ENCODE measurements at regions not wholly inside any gene's neighbourhood (a gene's known extent, or its start where the extent isn't known, plus 50 kb on each side); places are given as distances from the start of the nearest gene placed in this dataset.

DNA sequence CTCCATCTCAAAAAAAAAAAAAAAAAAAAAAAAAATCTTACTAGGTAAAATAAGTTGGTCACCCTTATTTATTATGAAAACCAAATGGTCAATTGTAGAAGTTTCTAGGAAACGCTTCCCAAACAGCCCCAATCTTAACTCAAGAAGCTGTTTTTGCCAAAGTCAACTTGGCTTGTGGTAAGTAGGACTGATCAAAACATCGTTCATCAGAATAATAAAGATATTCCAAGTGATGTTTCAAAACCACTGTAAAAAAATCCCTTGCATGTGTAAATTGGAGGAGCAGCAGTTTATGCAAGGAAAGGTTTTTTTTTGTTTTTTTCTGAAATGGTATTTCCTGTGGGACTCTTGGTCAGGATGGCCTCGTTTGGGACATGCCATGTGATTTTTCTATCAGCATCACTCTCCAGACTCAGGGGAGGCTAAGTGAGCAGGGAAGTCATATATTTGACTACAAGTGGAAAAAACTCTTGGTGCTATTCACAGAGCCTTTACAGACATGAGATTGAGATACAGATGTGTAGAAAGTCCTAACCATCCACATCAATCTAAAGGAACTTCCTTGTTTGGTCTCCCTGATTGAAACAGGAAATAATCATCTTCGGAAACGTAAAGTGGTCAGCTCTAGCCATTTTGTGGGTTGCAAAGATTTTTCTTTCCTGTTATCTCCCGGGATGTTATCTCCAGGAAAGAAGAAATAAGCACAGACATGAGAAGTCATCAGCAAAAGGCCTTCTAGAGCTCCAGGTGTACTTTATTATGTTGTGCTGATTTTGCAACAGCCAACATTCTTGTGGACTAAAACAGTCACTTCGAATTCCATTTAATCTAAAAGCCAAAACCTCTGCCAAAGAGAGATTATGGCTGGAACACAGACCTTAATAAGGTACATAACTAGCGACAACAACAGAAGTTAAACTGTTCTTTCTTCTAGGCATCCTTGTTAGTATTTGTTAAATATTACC lies 177.8 kb downstream of the EDN1 start:
- ChIA-PET POLR2A (interaction anchor here (0.7 to 1.1 kb wide), 2 partner anchors 10 to 764 kb away, joined by 3 to 5 read pairs; no protein-coding TSS in a partner anchor), CTCF (ENCODE audit: unreplicated experiment) (no interaction called here)
- no peak overlapping the region for H2AFZ ChIP-seq (ENCODE audit: low read length)
- no peaks in the 10 kb centered on the region for H3K79me2 ChIP-seq (ENCODE audit: insufficient read depth, low read depth, low read length)
- H3K9me2 ChIP-seq (ENCODE audit: insufficient read depth, low read length) = no peaks in the 10 kb centered on the region
- no peak overlapping the region for H3K4me2 ChIP-seq (ENCODE audit: low read length)
- H3K27ac ChIP-seq (ENCODE audit: low read depth, low read length, poor library complexity, severe bottlenecking) = no peak overlapping the region
- H3K4me1 ChIP-seq (ENCODE audit: insufficient read depth, low read length, poor library complexity, severe bottlenecking) = no peaks in the 10 kb centered on the region
- H4K20me1 ChIP-seq (ENCODE audit: insufficient read depth, low read length) = no peaks in the 10 kb centered on the region
- no TSS peak for BruUV-seq (replicated peaks)
- no peaks in the 10 kb centered on the region for H3K36me3 ChIP-seq (ENCODE audit: insufficient read depth, low read length)
- no peak for TF ChIP-seq EZH2phosphoT487 (IDR thresholded peaks at IDR 0.05; ENCODE audit: borderline replicate concordance, low read depth, low read length)
- intact Hi-C loops (cut with micrococcal nuclease; ENCODE audit: unreplicated experiment) = no loop called here
- H3K9me3 ChIP-seq (ENCODE audit: low read length) = no peaks in the 10 kb centered on the region
- no peak for DNase-seq (ENCODE audit: low spot score)
- H3K4me3 ChIP-seq (ENCODE audit: low read depth, low read length, poor library complexity, severe bottlenecking) = no peak overlapping the region

DNA sequence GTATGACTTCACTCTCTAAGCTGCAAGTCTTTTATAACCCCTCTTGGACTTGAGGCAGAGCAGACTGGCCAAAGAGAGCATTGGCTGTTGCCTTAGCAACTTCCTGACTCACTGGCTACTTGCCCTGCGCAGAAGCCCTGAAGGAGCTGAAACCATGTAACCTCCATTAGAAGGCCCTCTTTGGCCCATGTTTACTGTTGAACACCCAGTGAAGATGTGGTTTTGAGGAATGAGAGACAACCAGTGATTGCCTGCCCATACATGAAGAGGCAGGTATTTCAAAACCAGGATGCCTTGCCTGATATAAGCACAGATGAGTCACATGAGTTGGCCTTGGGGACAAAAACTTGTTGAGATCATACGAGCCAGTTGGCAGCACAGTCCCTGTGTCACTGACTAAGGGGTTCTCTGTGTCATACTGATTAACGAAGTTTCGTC lies 182.5 kb downstream of the EDN1 start:
- no TSS peak for BruUV-seq (replicated peaks)
- Histone ChIP-seq H3K4me1 (ENCODE audit: insufficient read depth, low read length, poor library complexity, severe bottlenecking) (peaks cover 4% of the 10 kb centered on the region), H4K20me1 (ENCODE audit: insufficient read depth, low read length) (no peaks in the 10 kb centered on the region), H3K4me3 (ENCODE audit: low read depth, low read length, poor library complexity, severe bottlenecking) (no peak overlapping the region), H3K9me3 (ENCODE audit: low read length) (no peaks in the 10 kb centered on the region), H3K4me2 (ENCODE audit: low read length) (no peak overlapping the region), H3K9me2 (ENCODE audit: insufficient read depth, low read length) (no peaks in the 10 kb centered on the region), H3K36me3 (ENCODE audit: insufficient read depth, low read length) (no peaks in the 10 kb centered on the region), H3K27ac (ENCODE audit: low read depth, low read length, poor library complexity, severe bottlenecking) (no peak overlapping the region), H3K79me2 (ENCODE audit: insufficient read depth, low read depth, low read length) (no peaks in the 10 kb centered on the region), H2AFZ (ENCODE audit: low read length) (no peak overlapping the region)
- ChIA-PET CTCF (ENCODE audit: unreplicated experiment) (no interaction called here), POLR2A (no interaction called here)
- TF ChIP-seq, protein P1, sequence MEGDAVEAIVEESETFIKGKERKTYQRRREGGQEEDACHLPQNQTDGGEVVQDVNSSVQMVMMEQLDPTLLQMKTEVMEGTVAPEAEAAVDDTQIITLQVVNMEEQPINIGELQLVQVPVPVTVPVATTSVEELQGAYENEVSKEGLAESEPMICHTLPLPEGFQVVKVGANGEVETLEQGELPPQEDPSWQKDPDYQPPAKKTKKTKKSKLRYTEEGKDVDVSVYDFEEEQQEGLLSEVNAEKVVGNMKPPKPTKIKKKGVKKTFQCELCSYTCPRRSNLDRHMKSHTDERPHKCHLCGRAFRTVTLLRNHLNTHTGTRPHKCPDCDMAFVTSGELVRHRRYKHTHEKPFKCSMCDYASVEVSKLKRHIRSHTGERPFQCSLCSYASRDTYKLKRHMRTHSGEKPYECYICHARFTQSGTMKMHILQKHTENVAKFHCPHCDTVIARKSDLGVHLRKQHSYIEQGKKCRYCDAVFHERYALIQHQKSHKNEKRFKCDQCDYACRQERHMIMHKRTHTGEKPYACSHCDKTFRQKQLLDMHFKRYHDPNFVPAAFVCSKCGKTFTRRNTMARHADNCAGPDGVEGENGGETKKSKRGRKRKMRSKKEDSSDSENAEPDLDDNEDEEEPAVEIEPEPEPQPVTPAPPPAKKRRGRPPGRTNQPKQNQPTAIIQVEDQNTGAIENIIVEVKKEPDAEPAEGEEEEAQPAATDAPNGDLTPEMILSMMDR (conservative IDR thresholded peaks at IDR 0.05; ENCODE audit: low read length) = no peak
- no peak for TF ChIP-seq EZH2phosphoT487 (IDR thresholded peaks at IDR 0.05; ENCODE audit: borderline replicate concordance, low read depth, low read length)
- intact Hi-C loops (cut with micrococcal nuclease; ENCODE audit: unreplicated experiment) = no loop called here
- DNase-seq (ENCODE audit: low spot score) = no peak

DNA sequence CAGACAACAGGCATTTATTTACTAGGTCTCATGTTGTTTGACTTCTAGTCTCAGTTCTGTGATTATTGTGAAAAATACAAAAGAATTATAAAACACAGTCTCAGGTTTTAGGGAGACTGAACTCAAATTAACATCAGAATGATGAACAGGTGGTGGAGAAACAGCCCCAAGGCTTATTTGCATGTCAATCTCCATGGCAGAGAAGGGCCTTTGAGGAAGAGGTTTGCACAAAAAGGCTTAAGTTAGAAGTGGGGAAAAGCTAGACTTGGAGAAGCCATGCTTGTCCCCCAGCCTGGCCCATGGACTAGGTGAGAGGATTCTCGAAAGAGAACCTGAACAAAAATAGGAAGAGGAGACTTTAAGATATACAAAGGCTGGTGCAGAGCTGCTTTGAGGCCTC lies 183.3 kb downstream of the EDN1 start:
- POLR2A ChIA-PET = no interaction called here
- Histone ChIP-seq H4K20me1 (ENCODE audit: insufficient read depth, low read length) (no peaks in the 10 kb centered on the region), H3K27ac (ENCODE audit: low read depth, low read length, poor library complexity, severe bottlenecking) (no peak overlapping the region), H3K9me2 (ENCODE audit: insufficient read depth, low read length) (no peaks in the 10 kb centered on the region), H3K4me2 (ENCODE audit: low read length) (no peak overlapping the region), H3K9me3 (ENCODE audit: low read length) (no peaks in the 10 kb centered on the region), H3K36me3 (ENCODE audit: insufficient read depth, low read length) (no peaks in the 10 kb centered on the region), H3K79me2 (ENCODE audit: insufficient read depth, low read depth, low read length) (no peaks in the 10 kb centered on the region), H3K4me1 (ENCODE audit: insufficient read depth, low read length, poor library complexity, severe bottlenecking) (peaks cover 4% of the 10 kb centered on the region), H3K4me3 (ENCODE audit: low read depth, low read length, poor library complexity, severe bottlenecking) (no peak overlapping the region), H2AFZ (ENCODE audit: low read length) (no peak overlapping the region)
- DNase-seq (ENCODE audit: low spot score) = no peak
- TF ChIP-seq, protein P1 (conservative IDR thresholded peaks at IDR 0.05; ENCODE audit: low read length) = no peak
- TF ChIP-seq EZH2phosphoT487 (IDR thresholded peaks at IDR 0.05; ENCODE audit: borderline replicate concordance, low read depth, low read length) = no peak
- no TSS peak for BruUV-seq (replicated peaks)
- CTCF ChIA-PET (ENCODE audit: unreplicated experiment) = no interaction called here
- intact Hi-C loops (cut with micrococcal nuclease; ENCODE audit: unreplicated experiment) = no loop called here

Data from OCI-LY7 (cell line).